ENCODE measurements at regions not wholly inside any gene's neighbourhood (a gene's known extent, or its start where the extent isn't known, plus 50 kb on each side); places are given as distances from the start of the nearest gene placed in this dataset.

DNA sequence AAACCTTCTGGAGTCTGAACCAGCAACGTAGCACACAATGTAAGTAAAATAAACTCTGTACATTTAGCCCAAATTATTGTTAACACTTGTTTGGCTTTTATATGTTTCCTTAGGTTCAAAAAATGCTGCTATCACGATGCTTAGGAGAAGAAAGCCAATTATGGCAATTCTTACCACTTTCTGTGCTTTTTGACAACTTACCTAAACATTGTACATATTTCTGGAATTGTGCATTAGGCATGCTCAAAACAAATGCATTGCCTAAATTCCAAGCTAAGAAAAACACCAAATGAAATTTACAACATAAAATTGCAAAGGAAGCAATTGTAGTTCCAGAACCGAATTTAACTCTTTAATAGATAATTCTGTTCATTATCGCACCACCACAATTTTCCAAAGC lies 585.6 kb upstream of the DSEL start:
- TF ChIP-seq POLR2A (IDR thresholded peaks at IDR 0.05): no peak
- TF ChIP-seq, protein P1, sequence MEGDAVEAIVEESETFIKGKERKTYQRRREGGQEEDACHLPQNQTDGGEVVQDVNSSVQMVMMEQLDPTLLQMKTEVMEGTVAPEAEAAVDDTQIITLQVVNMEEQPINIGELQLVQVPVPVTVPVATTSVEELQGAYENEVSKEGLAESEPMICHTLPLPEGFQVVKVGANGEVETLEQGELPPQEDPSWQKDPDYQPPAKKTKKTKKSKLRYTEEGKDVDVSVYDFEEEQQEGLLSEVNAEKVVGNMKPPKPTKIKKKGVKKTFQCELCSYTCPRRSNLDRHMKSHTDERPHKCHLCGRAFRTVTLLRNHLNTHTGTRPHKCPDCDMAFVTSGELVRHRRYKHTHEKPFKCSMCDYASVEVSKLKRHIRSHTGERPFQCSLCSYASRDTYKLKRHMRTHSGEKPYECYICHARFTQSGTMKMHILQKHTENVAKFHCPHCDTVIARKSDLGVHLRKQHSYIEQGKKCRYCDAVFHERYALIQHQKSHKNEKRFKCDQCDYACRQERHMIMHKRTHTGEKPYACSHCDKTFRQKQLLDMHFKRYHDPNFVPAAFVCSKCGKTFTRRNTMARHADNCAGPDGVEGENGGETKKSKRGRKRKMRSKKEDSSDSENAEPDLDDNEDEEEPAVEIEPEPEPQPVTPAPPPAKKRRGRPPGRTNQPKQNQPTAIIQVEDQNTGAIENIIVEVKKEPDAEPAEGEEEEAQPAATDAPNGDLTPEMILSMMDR (IDR thresholded peaks at IDR 0.05): no peak
